GM21717 (cell line): ENCODE measurements at regions not wholly inside any gene's neighbourhood (a gene's known extent, or its start where the extent isn't known, plus 50 kb on each side); places are given as distances from the start of the nearest gene placed in this dataset.
"Not testable (repeated sequence)": the region's sequence is repeated elsewhere in the genome, so short reads cannot be mapped to it uniquely, and the experiment has no call there.

Experiments
- ATAC-seq: cut with Tn5 transposase; IDR thresholded peaks from one replicate; pipeline ENCODE4 v1.9.1; 2021; ENCODE audit warnings: mild to moderate bottlenecking, moderate library complexity; ENCODE audit not compliant: unreplicated experiment

GRCh38 chr2:121818546-121818945, 63.1 kb downstream of the TSN start:
- no peak for ATAC-seq

- ATAC-seq, result no peak
These were observed 64.4 kb downstream of the TSN start for GRCh38 chr2:121819846-121820245.

- no peak for ATAC-seq
These were observed 66.2 kb downstream of the TSN start for GRCh38 chr2:121821476-121822158.

- no peak for ATAC-seq
These were observed 68.8 kb downstream of the TSN start for GRCh38 chr2:121824264-121824663.

DNA sequence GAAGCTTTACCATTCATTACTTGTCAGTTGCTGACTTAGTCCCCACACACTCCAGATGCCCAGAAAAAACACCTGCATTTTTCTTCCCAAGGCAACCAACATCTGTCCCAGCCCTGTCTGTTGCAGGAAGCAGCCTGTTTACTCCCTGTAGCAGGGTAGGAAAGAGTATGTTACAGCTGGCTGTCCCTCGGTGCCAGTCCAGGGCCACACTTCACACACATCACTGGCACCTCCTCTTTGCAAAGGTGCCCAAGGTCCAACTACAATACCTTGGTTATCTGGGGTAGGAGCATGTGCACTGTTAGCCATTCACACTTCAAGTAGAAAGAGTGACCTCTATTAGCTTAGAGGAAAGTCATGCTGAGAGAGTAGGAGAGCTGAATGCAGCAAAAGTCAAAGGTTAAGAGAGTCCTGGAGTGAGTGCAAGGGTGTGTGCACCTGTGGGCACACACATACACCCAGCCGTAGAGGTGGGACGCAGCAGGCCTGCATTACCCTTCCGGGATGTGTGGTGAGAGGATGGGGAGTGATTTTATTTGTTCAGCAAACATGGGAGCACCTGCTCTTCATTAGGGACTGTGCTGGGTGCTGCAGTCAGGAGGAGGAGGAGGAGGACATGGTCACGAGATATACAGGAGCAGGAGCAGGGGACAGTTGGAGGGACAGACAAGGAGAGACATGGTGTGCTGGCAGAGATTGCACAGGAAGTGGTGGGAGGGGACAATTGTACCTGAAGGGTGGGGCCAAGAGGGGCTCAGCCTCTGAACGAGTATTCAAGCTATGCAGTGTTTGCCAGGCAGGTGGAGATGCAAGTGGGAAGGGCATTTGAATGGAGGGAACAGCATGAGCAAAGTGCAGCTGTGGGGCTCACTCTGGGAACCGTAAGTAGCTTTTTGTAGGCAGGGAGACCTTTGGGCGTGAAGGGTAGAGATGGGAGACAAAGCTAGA, 69.8 kb downstream of the TSN start:
- no peak for ATAC-seq

GRCh38 chr2:121826036-121826435, 70.6 kb downstream of the TSN start:
- ATAC-seq, result no peak

DNA sequence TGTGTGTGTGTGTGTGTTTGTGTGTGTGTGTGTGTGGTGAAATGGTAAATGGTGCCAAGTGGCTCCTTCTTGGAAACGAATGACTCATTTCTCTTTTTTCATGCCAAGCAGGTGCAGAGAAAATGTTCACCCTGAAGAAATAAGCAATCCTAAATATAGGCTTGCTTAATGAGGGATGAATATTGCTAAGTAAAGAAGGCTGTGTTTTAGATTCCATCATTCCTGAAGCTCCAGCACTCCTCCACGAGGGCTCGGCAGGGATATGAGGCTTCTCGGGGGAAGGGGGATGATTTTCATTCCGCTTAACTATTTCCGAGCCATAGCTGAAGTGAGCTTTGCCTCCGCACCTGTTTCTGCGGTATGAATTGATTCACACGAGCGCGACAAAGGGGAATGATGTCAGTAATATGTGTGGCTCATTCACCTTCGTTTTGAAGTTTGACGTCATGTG, 72.9 kb downstream of the TSN start:
- no peak for ATAC-seq

- ATAC-seq, result no peak
These were observed 75.4 kb downstream of the TSN start for GRCh38 chr2:121830809-121831208.

- ATAC-seq, result no peak
These were observed 76.4 kb downstream of the TSN start for GRCh38 chr2:121831841-121832240.

- no peak for ATAC-seq
These were observed 77.2 kb downstream of the TSN start for GRCh38 chr2:121832412-121833357.

DNA sequence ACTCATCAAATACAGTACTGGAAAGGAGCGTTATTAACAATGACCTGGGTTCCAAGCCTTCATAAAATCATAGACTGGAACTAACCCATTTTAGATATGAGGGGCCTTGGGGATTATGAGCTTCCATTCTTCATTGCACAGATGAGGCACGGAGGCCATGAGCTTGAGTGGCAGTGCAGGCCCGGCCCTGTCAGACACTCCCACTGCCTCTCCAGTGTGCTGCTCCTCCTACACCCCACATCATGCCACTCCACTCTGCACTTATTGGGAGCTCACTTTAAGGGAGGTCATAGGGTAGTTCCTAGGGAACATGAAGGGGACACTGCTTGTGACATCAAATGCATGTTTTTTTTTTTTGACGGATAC, 77.9 kb downstream of the TSN start:
- no peak for ATAC-seq

- ATAC-seq, result no peak
These were observed 81.2 kb downstream of the TSN start for GRCh38 chr2:121836611-121837010.

- no peak for ATAC-seq
These were observed 82.1 kb downstream of the TSN start for GRCh38 chr2:121837591-121837990.

GRCh38 chr2:121838551-121838950, 83.1 kb downstream of the TSN start:
- ATAC-seq, result no peak

DNA sequence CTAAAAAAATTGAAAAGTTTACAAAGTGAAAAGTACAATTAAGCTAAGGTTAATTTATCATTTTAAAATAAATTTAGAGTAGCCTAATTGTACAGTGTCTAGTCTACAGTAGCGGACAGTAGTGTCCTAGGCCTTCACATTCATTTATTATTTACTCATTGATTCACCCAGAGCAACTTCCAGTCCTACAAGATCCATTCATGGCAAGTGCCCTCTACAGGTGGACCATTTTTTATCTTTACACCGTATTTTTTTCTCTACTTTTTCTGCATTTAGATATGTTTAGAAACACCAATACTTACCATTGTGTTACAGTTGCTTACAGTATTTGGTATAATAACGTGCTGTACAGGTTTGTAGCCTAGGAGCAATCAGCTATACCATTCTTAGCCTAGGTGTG, 84.1 kb downstream of the TSN start:
- no peak for ATAC-seq

DNA sequence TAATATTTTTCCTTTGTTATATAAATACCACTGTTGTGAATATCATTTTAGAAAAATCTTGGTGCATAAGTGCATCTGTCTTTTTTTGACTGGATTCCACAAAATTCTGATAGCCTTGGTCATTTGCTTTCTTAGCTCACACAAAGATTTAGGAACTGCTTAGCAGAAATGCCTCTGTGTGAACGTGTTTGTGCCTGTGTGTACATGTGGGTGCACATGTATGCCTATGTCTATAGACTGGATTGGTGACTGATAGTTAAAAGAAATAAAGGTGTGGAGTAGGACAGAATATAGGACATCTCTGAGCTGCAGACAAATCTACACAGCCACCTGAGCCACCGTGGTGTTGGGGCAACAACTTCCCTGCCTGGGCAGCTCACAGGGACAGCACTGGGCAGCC, 93.8 kb downstream of the TSN start:
- ATAC-seq, result no peak

GRCh38 chr2:121853149-121853548, 97.7 kb downstream of the TSN start:
- not testable (repeated sequence) for ATAC-seq

- no peak for ATAC-seq
These were observed 100.1 kb downstream of the TSN start for GRCh38 chr2:121855510-121855909.

DNA sequence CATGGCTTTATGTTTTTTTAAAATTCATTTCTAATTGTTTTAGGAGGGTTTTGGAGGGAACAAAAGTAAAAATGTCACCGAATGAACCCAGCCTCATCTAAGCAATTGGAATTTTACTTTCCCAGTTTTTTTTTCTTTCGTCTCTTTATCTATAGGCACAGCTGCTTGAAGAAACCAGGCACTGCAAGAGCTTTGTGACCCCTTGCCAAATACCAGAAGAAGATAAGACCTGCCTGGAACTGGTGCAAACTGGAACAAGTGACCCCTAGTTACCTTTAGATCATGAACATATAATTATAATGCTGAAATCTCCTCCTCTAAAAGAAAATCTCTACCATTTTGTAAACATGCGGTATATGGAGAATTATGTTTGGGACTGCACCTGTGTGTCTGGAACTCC, 100.9 kb downstream of the TSN start:
- ATAC-seq, result no peak

DNA sequence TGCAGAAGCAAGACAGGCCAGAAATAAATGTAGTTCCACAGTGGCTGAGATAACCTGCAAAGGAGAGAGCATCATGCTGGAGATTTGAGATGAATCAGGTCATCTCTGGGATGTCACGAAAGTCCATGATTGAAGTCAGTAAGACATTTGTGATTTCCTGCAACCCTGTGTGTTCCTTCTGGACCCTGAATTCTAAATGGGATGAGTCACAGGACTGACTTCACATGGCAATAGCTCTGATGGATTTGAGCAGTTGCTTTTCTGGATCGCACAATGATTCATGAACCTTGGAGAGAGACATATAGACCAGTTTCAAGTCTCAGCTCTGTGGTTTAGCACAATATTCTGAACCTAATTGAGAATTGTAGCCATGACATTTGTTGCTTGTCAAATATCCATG, 102.9 kb downstream of the TSN start:
- ATAC-seq, result no peak

DNA sequence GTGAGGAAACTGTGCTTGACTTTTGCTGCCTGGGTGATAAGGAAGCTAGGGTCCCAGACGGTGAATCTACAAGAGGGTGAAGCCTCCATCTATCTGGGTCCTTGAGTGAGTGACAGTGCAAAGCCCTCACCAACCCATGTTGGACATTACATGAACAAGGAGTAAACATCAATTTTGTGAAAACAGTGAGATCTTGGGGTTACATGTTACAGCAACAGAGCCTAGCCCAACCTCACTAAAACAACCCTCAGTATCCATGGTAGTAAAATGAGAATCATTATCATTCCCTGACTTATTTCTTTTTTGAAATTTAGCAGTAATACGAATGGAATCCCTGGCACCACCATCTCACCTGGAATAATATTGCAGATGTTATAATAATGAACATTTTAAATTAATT, 103.4 kb downstream of the TSN start:
- no peak for ATAC-seq
